ENCODE measurements at regions not wholly inside any gene's neighbourhood (a gene's known extent, or its start where the extent isn't known, plus 50 kb on each side); places are given as distances from the start of the nearest gene placed in this dataset.

- FAIRE-seq (no peak), DNase-seq (ENCODE audit: insufficient read length, low spot score) (no peak)
- no peak for TF ChIP-seq POLR2A (IDR thresholded peaks at IDR 0.05; ENCODE audit: low read depth, low read length)
These were observed 128.6 kb upstream of the ZNF91 start for GRCh38 chr19:23523863-23524262.

DNA sequence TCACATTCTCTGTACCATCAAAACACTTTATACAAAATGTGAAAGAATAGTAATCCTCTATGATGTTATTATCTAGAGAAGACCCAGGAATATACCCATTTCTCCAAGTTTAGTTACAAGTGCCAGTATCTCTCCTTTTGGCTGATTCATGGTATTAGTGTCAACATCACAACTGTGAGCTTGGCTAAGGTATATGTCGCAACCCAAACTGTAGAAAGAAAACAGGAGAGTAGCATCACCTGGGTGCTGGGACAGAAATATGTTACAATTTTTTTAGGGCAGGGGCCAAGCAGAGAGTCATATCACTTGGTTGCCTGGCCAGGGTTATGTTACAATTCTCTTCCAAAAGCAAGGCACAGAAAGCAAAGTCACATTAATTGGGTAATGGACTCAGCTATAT, 127.2 kb upstream of the ZNF91 start:
- no peak for DNase-seq (ENCODE audit: insufficient read length, low spot score)

GRCh38 chr19:23521471-23521870, 126.2 kb upstream of the ZNF91 start:
- FAIRE-seq, result no peak
- no peak for DNase-seq (ENCODE audit: insufficient read length, low spot score)
- TF ChIP-seq POLR2A (IDR thresholded peaks at IDR 0.05; ENCODE audit: low read depth, low read length), result no peak

More for the DNA sequence above, 127.2 kb upstream of the ZNF91 start:
- no peak for FAIRE-seq
- TF ChIP-seq POLR2A (IDR thresholded peaks at IDR 0.05; ENCODE audit: low read depth, low read length), result no peak

DNA sequence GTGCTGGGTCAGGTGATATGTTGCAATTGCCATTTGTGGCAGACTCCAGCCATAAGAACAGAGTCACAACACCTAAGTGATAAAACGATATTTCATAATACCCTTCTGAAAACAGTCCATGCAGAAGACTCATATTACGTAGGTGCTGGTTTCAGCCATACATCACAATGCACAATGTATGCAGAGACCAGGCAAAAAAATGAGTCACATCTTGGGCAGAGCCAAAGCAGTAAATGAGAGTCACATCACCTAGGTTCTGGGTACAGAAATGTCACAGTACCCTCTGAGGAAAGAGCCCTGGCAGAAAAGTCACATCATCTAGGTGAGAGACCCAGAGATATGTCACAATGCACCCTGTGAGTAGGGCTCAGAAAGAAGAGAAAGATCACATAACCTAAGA, 125.2 kb upstream of the ZNF91 start:
- DNase-seq (ENCODE audit: insufficient read length, low spot score) (no peak), FAIRE-seq (no peak)
- no peak for TF ChIP-seq POLR2A (IDR thresholded peaks at IDR 0.05; ENCODE audit: low read depth, low read length)

DNA sequence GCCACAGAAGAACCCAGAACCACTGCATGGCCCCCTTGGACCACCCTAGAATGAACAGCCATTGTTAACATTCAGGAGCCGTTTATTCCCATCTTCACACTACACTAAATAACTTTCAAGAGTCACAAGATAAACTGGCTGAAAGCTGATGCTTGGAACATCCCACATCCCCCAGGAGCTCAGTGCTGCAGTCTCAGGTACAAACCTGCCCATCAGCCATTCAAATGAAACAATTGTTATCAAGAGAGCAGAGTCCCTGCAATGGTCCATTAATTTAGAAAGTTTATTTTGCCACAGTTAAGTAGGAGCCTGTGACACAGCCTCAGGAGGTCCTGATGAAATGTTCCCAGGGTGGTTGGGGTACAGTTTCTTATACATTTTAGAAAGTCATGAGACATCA, 123.8 kb upstream of the ZNF91 start:
- FAIRE-seq (no peak), DNase-seq (ENCODE audit: insufficient read length, low spot score) (no peak)
- TF ChIP-seq POLR2A (IDR thresholded peaks at IDR 0.05; ENCODE audit: low read depth, low read length), result no peak

- FAIRE-seq (no peak), DNase-seq (ENCODE audit: insufficient read length, low spot score) (no peak)
- no peak for TF ChIP-seq POLR2A (IDR thresholded peaks at IDR 0.05; ENCODE audit: low read depth, low read length)
These were observed 121.0 kb upstream of the ZNF91 start for GRCh38 chr19:23516266-23516665.

GRCh38 chr19:23515551-23515950, 120.3 kb upstream of the ZNF91 start:
- no peak for TF ChIP-seq POLR2A (IDR thresholded peaks at IDR 0.05; ENCODE audit: low read depth, low read length)
- DNase-seq (ENCODE audit: insufficient read length, low spot score) (no peak), FAIRE-seq (no peak)

DNA sequence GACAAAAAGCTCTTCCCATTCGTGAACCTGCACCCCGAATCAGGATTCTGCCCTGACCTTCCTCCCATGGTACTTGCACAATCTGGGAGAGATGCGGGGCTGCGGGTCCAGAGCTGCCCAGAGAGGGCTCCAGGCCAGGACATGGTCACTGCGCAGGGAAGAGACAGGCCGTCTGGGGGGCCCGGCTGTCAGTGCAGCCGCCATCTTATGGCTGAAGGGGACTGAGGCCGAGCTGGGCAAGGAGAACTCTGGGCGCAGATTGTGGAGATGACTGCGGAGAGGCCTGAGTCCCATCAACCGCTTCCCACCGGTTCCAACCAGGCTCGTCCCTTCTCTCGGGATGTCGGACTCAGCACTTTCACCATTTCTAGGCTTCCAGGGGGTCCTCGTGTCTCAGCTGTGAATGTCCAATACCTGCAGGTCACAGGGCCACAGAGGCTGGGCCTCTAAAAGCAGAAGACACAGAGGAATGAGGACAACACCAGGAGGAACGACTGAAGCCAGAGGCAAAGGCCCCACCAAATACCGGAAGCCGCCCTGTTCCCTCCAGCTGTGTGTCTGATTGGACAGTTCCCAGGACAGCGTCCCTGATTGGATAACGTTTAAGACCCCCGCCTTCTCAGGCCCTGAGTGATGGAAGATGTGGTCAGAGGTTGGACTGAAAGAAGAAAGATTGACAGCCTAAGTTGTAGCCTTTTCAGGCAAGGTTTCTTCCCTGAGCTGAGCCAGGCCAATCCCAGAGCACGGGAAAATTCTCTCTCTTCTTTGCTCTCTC, 117.1 kb upstream of the ZNF91 start:
- FAIRE-seq (no peak), DNase-seq (ENCODE audit: insufficient read length, low spot score) (no peak)
- no peak for TF ChIP-seq POLR2A (IDR thresholded peaks at IDR 0.05; ENCODE audit: low read depth, low read length)

DNA sequence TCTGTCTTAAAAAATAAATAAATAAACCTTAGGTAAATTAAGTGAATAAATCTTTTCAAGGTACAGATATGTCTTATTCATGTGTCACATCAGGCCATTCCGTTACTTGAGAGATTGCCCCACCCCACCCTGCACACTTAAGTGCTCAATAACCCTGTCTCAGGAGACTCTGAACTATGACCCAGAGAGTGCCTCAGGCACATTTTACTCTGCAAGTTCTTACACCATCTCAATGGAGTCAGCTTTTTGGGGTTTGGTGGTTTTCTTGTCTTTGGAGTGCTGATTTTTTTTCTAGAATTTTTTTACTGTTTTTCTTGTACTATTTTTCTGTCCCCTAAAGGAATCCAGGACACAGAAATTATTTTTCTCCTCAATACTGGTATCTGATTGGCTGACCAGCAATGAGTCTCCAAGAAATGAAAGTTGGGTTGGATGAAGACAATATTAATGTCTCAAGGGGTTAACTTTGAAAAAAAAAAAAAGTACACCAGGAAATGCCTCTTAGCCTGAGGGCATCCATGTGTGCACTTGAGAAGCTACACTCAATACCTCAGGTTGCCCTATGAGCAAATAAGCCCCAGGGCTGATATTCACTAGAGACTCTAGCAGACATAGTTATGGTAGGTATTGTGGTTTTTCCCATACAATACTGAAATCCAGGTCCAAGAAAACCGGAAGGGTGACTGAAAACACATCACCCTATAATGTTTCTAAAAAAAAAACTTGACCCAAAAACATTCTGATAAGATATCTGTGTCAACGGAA, 114.6 kb upstream of the ZNF91 start:
- FAIRE-seq, result no peak
- no peak for DNase-seq (ENCODE audit: insufficient read length, low spot score)

DNA sequence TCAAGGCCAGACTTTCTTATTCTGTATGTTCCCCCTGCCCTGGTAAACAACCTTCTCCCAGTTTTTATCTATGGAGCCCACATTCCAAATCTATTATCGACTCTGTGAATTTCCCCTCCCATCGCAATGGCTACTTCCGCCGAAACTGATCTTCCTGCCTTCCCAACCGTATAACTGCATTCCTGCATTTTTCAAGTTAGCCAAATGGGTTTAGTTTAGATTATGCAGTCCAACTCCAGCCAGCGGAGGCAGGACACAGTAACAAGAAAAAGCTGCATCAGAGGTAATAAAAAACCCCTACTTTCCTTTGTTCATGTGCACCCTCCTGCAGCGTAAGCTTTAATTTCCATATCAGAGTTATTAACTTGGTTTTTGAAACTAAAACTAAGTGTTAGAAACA, 112.2 kb upstream of the ZNF91 start:
- FAIRE-seq, result no peak
- DNase-seq (ENCODE audit: insufficient read length, low spot score), result no peak
- TF ChIP-seq POLR2A (IDR thresholded peaks at IDR 0.05; ENCODE audit: low read depth, low read length), result no peak

More for the DNA sequence above, 114.6 kb upstream of the ZNF91 start:
- TF ChIP-seq POLR2A (IDR thresholded peaks at IDR 0.05; ENCODE audit: low read depth, low read length), result no peak

DNA sequence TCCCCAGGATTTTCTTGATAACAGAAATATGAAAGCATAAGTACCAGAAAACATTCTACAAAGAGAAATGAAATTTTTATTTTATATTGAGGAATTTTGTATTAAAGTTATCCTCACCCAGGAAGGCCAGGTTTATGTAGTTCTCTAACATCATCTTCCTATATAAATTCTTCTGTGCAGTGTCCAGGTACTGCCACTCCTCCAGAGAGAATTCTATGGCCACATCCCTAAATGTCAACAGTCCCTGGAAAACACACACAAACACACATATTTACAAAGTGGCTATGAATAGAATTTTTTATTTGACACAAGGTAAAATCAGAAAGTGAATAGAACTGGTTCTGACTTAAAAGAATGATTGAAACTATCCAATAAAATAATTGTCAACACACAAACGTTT, 110.5 kb upstream of the ZNF91 start:
- TF ChIP-seq POLR2A (IDR thresholded peaks at IDR 0.05; ENCODE audit: low read depth, low read length), result no peak
- DNase-seq (ENCODE audit: insufficient read length, low spot score), result no peak
- FAIRE-seq, result no peak

DNA sequence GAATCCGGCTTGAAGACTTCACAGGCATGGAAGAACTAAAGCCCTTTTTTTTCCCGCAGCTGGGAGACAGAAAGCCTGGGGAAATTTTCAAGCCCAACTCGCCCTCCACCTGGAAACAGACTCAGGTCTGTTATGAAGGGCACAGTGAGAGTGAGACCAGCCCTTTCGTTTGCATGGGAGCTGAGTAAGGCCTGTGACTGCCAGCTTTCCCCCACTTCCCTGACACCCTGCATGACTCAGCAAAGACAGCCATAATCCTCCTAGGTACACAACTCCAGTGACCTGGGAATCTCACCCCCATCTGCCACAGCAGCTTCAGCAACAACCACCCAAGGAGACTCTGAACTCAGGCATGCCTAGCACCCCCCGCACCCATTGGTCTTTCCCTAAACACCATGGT, 87.6 kb upstream of the ZNF91 start:
- FAIRE-seq (peak; percentile 11), DNase-seq (ENCODE audit: insufficient read length, low spot score) (no peak)
- TF ChIP-seq POLR2A (IDR thresholded peaks at IDR 0.05; ENCODE audit: low read depth, low read length), result no peak

- DNase-seq (ENCODE audit: insufficient read length, low spot score) (no peak), FAIRE-seq (no peak)
- no peak for TF ChIP-seq POLR2A (IDR thresholded peaks at IDR 0.05; ENCODE audit: low read depth, low read length)
These were observed 85.8 kb upstream of the ZNF91 start for GRCh38 chr19:23481043-23481442.

DNA sequence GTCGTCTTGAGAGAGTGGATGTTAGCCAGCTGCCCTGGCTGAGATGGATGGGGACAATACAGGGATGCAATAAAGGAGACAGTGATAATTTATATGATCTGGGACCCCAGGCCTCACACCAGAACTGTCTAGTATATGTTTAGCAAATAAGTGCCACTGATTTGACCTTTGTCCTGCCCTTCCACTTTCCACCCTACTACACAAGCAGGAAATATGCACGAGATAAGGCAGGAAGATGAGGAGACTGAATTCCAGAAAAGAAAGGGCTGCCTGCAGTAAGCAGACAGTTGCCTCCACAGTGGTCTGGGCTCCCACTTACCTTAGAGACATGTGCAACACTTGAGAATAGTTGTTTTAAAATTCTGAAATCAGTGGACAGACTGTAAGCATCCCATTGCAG, 80.2 kb upstream of the ZNF91 start:
- TF ChIP-seq POLR2A (IDR thresholded peaks at IDR 0.05; ENCODE audit: low read depth, low read length), result no peak
- FAIRE-seq (no peak), DNase-seq (ENCODE audit: insufficient read length, low spot score) (no peak)

DNA sequence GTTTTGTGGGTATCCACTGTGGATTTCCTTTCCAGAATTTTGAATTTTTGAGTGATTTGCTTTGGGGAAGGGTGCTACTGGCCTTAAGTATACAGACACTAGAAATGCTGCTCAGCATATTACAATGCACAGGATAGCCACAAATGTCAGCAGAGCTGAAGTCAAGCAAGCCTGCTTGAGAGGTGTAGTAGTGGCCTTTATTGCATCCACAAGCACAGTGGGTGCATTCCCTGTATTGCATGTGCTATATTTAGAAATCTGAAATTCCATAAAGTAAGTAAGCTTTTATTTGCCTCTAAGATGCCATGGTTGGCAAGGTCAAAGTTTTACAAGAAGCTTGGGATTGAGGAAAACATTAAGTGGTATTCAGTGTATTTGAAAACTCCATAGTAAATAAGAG, 79.5 kb upstream of the ZNF91 start:
- no peak for DNase-seq (ENCODE audit: insufficient read length, low spot score)
- no peak for TF ChIP-seq POLR2A (IDR thresholded peaks at IDR 0.05; ENCODE audit: low read depth, low read length)
- no peak for FAIRE-seq
